ENCODE measurements at regions not wholly inside any gene's neighbourhood (a gene's known extent, or its start where the extent isn't known, plus 50 kb on each side); places are given as distances from the start of the nearest gene placed in this dataset.

GRCh38 chr1:229095325-229095724 is 175.6 kb upstream of the RAB4A start:
- Histone ChIP-seq H3K27me3 (no peaks in the 10 kb centered on the region), H3K4me3 (ENCODE audit: low read depth, low read length) (no peak overlapping the region), H3K36me3 (no peaks in the 10 kb centered on the region), H3K9me3 (no peaks in the 10 kb centered on the region), H3K4me1 (0 out of 2 replicates have a peak, but pooled peaks cover 2% of the 10 kb centered on the region)
- DNase-seq = no peak
- TF ChIP-seq, protein P1, sequence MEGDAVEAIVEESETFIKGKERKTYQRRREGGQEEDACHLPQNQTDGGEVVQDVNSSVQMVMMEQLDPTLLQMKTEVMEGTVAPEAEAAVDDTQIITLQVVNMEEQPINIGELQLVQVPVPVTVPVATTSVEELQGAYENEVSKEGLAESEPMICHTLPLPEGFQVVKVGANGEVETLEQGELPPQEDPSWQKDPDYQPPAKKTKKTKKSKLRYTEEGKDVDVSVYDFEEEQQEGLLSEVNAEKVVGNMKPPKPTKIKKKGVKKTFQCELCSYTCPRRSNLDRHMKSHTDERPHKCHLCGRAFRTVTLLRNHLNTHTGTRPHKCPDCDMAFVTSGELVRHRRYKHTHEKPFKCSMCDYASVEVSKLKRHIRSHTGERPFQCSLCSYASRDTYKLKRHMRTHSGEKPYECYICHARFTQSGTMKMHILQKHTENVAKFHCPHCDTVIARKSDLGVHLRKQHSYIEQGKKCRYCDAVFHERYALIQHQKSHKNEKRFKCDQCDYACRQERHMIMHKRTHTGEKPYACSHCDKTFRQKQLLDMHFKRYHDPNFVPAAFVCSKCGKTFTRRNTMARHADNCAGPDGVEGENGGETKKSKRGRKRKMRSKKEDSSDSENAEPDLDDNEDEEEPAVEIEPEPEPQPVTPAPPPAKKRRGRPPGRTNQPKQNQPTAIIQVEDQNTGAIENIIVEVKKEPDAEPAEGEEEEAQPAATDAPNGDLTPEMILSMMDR (IDR thresholded peaks at IDR 0.05; ENCODE audit: low read depth, low read length) = no peak

GRCh38 chr1:229097356-229097755 is 173.6 kb upstream of the RAB4A start:
- no peak for DNase-seq
- TF ChIP-seq, protein P1 (IDR thresholded peaks at IDR 0.05; ENCODE audit: low read depth, low read length) = no peak
- Histone ChIP-seq H3K4me1 (0 out of 2 replicates have a peak, but pooled peaks cover 2% of the 10 kb centered on the region), H3K27me3 (no peaks in the 10 kb centered on the region), H3K9me3 (no peaks in the 10 kb centered on the region), H3K4me3 (ENCODE audit: low read depth, low read length) (no peak overlapping the region), H3K36me3 (no peaks in the 10 kb centered on the region)

GRCh38 chr1:229098361-229098760 is 172.6 kb upstream of the RAB4A start:
- DNase-seq = no peak
- Histone ChIP-seq H3K36me3 (no peaks in the 10 kb centered on the region), H3K4me1 (0 out of 2 replicates have a peak, but pooled peaks cover 2% of the 10 kb centered on the region), H3K9me3 (no peaks in the 10 kb centered on the region), H3K27me3 (no peaks in the 10 kb centered on the region), H3K4me3 (ENCODE audit: low read depth, low read length) (no peak overlapping the region)
- TF ChIP-seq, protein P1 (IDR thresholded peaks at IDR 0.05; ENCODE audit: low read depth, low read length) = no peak

- no peak for DNase-seq
- Histone ChIP-seq H3K27me3 (no peaks in the 10 kb centered on the region), H3K9me3 (no peaks in the 10 kb centered on the region), H3K36me3 (no peaks in the 10 kb centered on the region), H3K4me3 (ENCODE audit: low read depth, low read length) (no peak overlapping the region), H3K4me1 (0 out of 2 replicates have a peak, but pooled peaks cover 2% of the 10 kb centered on the region)
- TF ChIP-seq, protein P1 (IDR thresholded peaks at IDR 0.05; ENCODE audit: low read depth, low read length) = no peak
These were observed 171.9 kb upstream of the RAB4A start for GRCh38 chr1:229098903-229099578.

GRCh38 chr1:229101011-229101871 is 169.7 kb upstream of the RAB4A start:
- H3K4me1 ChIP-seq = no peaks in the 10 kb centered on the region
- H3K9me3 ChIP-seq = no peaks in the 10 kb centered on the region
- no peak for DNase-seq

More at GRCh38 chr1:229101011-229101871, 169.7 kb upstream of the RAB4A start:
- H3K36me3 ChIP-seq = no peaks in the 10 kb centered on the region
- TF ChIP-seq, protein P1 (IDR thresholded peaks at IDR 0.05; ENCODE audit: low read depth, low read length) = no peak
- no peak overlapping the region for H3K4me3 ChIP-seq (ENCODE audit: low read depth, low read length)
- no peaks in the 10 kb centered on the region for H3K27me3 ChIP-seq

Measured in BE2C (cell line).